Body of pancreas (tissue), 4 donors: ENCODE measurements at regions not wholly inside any gene's neighbourhood (a gene's known extent, or its start where the extent isn't known, plus 50 kb on each side); places are given as distances from the start of the nearest gene placed in this dataset.

ENCODE experiments used
- ATAC-seq: fragments of 150-250 bp; one replicate; pipeline ENCODE4 v1.9.1; 2016
- DNase-seq, 4 donors: peaks; one replicate each; pipeline ENCODE4 v3.0.0-alpha.2; 2019
- H3K27ac ChIP-seq, 4 donors: fragments of 200-600 bp; sonication (generic); 1 replicate in 3 of 4; 2 replicates in 1 of 4; pipeline versions ENCODE4 v1.5.1 to v1.6.1; 2016 to 2019; ENCODE audit warnings: mild to moderate bottlenecking in 1 of 4, mixed read lengths in 1 of 4, moderate library complexity in 1 of 4
- H3K27me3 ChIP-seq, 2 donors: fragments of 200-600 bp; sonication (generic); one replicate each; pipeline ENCODE4 v1.6.0; 2016; ENCODE audit warnings: mild to moderate bottlenecking in 1 of 2
- H3K36me3 ChIP-seq, 2 donors: fragments of 200-600 bp; sonication (generic); replicated peaks in 1 of 2; 2 replicates each; pipeline ENCODE4 v1.5.1; 2016; ENCODE audit warnings: low read depth in 2 of 2; ENCODE audit not compliant: insufficient read depth in 1 of 2
- H3K4me1 ChIP-seq: fragments of 200-600 bp; sonication (generic); one replicate; pipeline ENCODE4 v1.6.0; 2016
- H3K4me3 ChIP-seq, 2 donors: fragments of 200-600 bp; sonication (generic); 1 replicate in 1 of 2; 2 replicates in 1 of 2; pipeline ENCODE4 v1.5.1; 2016 to 2019
- H3K9me3 ChIP-seq, 3 donors: fragments of 200-600 bp; sonication (generic); 1 replicate in 2 of 3; 2 replicates in 1 of 3; pipeline ENCODE4 v1.5.1; 2016
- CTCF ChIP-seq, 7 experiments: fragments of 450-650 bp in 4 of 7; fragments of 200-600 bp in 3 of 7; sonication (generic) in 3 of 7; IDR thresholded peaks; one replicate each; pipeline ENCODE4 v1.5.1; 2016 to 2019; ENCODE audit warnings: antibody characterized with exemption in 7 of 7
- POLR2A ChIP-seq, 3 donors: fragments of 450-650 bp; IDR thresholded peaks; one replicate each; pipeline ENCODE4 v1.6.1; 2016; ENCODE audit warnings: antibody characterized with exemption in 3 of 3, mild to moderate bottlenecking in 2 of 3
- WGBS, 2 donors: methylation state at CpG; one replicate each; pipeline ENCODE4 v1.1.5; 2017; 5-methylcytosine and 5-hydroxymethylcytosine counted together
- intact Hi-C: fragments of 100-400 bp; cut with DNase I; formaldehyde crosslinking; loops from one replicate; pipeline ENCODE4 v1.15.1; 2023

GRCh38 chr21:35314857-35315582 lies 265.9 kb upstream of the RUNX1 start:
- 50 to 53% methylated on average over 8 of the region's 8 CpGs for WGBS, 2 donors
- H3K27ac ChIP-seq = no peak overlapping the region
- intact Hi-C loops = no loop called here
- H3K36me3 ChIP-seq = no peaks in the 10 kb centered on the region
- no peaks in the 10 kb centered on the region for H3K4me1 ChIP-seq
- H3K9me3 ChIP-seq = no peaks in the 10 kb centered on the region
- no peak for ATAC-seq
- DNase-seq = no peak
- H3K4me3 ChIP-seq = no peak overlapping the region
- TF ChIP-seq CTCF (IDR thresholded peaks at IDR 0.05) (no peak), POLR2A (IDR thresholded peaks at IDR 0.05) (no peak)
- H3K27me3 ChIP-seq = no peaks in the 10 kb centered on the region

GRCh38 chr21:35311985-35312384 lies 262.9 kb upstream of the RUNX1 start:
- intact Hi-C loops = no loop called here
- DNase-seq (no peak), ATAC-seq (no peak)
- no peak for TF ChIP-seq CTCF (IDR thresholded peaks at IDR 0.05)
- TF ChIP-seq POLR2A (IDR thresholded peaks at IDR 0.05) = no peak
- WGBS, 2 donors = 83 to 86% methylated on average over 3 of the region's 3 CpGs
- no peaks in the 10 kb centered on the region for H3K27me3 ChIP-seq
- no peaks in the 10 kb centered on the region for H3K4me1 ChIP-seq
- no peak overlapping the region for H3K27ac ChIP-seq
- H3K4me3 ChIP-seq = no peak overlapping the region
- H3K9me3 ChIP-seq = no peaks in the 10 kb centered on the region
- H3K36me3 ChIP-seq = no peaks in the 10 kb centered on the region

- DNase-seq (no peak), ATAC-seq (no peak)
- H3K4me3 ChIP-seq = no peak overlapping the region
- no peaks in the 10 kb centered on the region for H3K27me3 ChIP-seq
- H3K36me3 ChIP-seq = no peaks in the 10 kb centered on the region
- H3K4me1 ChIP-seq = no peaks in the 10 kb centered on the region
- TF ChIP-seq POLR2A (IDR thresholded peaks at IDR 0.05) (no peak), CTCF (IDR thresholded peaks at IDR 0.05) (no peak)
- H3K27ac ChIP-seq = no peak overlapping the region
- H3K9me3 ChIP-seq = no peaks in the 10 kb centered on the region
- intact Hi-C loops = no loop called here
- 58 to 64% methylated on average over 3 of the region's 3 CpGs for WGBS, 2 donors
These were observed 260.2 kb upstream of the RUNX1 start for GRCh38 chr21:35309316-35309715.

GRCh38 chr21:35303085-35303484 lies 254.0 kb upstream of the RUNX1 start:
- Histone ChIP-seq H3K4me1 (no peaks in the 10 kb centered on the region), H3K9me3 (no peaks in the 10 kb centered on the region), H3K27me3 (no peaks in the 10 kb centered on the region), H3K4me3 (no peak overlapping the region), H3K36me3 (no peaks in the 10 kb centered on the region), H3K27ac (no peak overlapping the region)
- TF ChIP-seq CTCF (IDR thresholded peaks at IDR 0.05) (no peak), POLR2A (IDR thresholded peaks at IDR 0.05) (no peak)
- intact Hi-C loops = no loop called here
- peak in 1 of 4 donors; percentile 19 for DNase-seq
- whole genome bisulfite sequencing, 2 donors = 17 to 58% methylated on average over 1 of the region's 1 CpG
- no peak for ATAC-seq

- peaks cover 8% of the 10 kb centered on the region for H3K4me1 ChIP-seq
- H3K9me3 ChIP-seq = no peaks in the 10 kb centered on the region
- no peak overlapping the region for H3K27ac ChIP-seq
- TF ChIP-seq CTCF (IDR thresholded peaks at IDR 0.05) = no peak
- TF ChIP-seq POLR2A (IDR thresholded peaks at IDR 0.05) = no peak
- no peak overlapping the region for H3K4me3 ChIP-seq
- H3K36me3 ChIP-seq = no peaks in the 10 kb centered on the region
- ATAC-seq = no peak
- intact Hi-C loops = no loop called here
- DNase-seq = peak in 1 of 4 donors; percentile 23
- H3K27me3 ChIP-seq = no peaks in the 10 kb centered on the region
- WGBS, 2 donors = 71 to 75% methylated on average over 3 of the region's 3 CpGs
These were observed 249.7 kb upstream of the RUNX1 start for GRCh38 chr21:35298757-35299156.
